ENCODE measurements at regions not wholly inside any gene's neighbourhood (a gene's known extent, or its start where the extent isn't known, plus 50 kb on each side); places are given as distances from the start of the nearest gene placed in this dataset.

- no peak for DNase-seq
Measured at GRCh38 chr6:67292169-67292568, 1342.9 kb upstream of the ADGRB3 start.

DNA sequence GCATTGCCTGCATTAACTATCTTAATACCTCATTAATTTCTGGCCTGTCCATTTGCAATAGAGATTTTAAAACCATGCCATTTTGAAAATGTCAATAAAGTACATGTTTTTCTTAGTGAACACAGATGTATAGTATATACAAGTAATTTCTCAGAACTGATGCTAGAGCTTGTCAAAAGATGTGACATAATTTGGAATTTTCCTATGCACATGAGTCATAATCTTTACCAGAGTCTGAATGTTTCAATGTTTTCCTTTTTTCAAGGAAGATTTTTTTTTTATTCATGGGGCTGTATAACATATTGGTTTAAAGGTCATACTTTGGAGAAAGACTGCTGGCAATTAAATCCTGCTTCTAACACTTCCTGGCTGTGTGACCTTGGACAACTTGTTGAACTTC lies 1347.5 kb upstream of the ADGRB3 start:
- no peak for DNase-seq

GRCh38 chr6:67285770-67286495 lies 1349.1 kb upstream of the ADGRB3 start:
- no peak for DNase-seq

- no peak for DNase-seq
Measured at GRCh38 chr6:67277312-67277711, 1357.8 kb upstream of the ADGRB3 start.

DNA sequence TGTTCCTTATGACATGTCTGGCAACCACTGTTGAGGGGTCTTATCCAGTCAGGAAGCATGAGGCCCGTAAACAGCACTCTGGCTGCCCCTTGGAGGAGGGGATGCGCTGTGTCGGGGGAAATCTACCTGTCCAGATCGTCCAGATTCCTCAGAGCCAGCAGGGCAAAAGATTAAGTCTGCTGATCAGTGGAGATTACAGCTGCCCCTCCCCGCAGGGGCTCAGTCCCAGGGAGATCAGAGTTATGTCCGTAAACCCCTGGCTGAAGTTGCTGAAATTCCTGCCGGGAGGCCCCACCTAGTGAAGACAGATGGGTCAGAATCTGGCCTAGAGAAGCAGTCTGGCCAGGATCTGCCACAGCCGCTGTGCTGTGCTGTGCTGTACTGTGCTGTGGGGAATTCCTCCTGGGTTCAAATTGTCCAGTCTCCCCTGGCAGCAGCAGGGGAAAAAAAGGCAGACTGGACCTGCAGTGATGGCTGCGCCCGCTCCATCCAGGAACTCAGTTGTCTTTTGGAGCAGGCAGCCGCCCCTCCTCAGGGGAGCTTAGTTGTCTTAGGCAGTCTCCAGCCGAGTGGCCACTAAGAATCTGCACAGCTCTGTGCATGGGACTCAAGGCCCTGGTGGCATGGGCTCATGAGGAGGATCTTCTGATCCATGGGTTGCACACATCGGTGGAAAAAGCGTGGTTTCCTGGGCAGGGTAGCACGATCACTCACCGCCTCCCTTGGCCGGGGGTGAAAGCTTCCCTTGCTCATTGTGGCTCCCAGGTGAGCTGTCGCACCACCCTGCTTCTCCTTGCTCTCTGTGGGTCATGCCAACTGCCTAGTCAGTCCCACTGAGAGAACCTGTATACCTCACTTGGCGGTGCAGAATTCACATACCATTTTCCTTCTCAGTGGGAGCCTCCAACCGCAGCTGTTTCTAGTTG lies 1368.8 kb upstream of the ADGRB3 start:
- no peak for DNase-seq

- peak; percentile 4 for DNase-seq
Measured at GRCh38 chr6:67252663-67253062, 1382.4 kb upstream of the ADGRB3 start.

GRCh38 chr6:67248077-67248476 lies 1387.0 kb upstream of the ADGRB3 start:
- DNase-seq: no peak

- no peak for DNase-seq
Measured at GRCh38 chr6:67244037-67244436, 1391.0 kb upstream of the ADGRB3 start.

- no peak for DNase-seq
Measured at GRCh38 chr6:67237277-67237676, 1397.8 kb upstream of the ADGRB3 start.

DNA sequence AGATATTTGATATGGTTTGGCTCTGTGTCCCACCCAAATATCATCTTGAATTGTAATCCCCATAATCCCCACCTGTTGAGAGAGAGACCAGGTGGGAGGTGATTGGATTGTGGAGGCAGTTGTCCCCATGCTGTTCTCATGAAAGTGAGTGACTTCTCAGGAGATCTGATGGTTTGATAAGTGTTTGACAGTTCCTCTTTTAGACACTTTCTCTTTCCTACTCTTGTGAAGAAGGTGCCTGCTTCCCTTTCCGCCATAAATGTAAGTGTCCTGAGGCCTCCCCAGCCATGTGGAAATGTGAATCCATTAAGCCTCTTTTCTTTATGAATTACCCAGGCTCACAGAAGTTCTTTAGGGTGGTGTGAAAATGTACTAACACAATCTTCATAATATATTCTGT lies 1404.0 kb upstream of the ADGRB3 start:
- no peak for DNase-seq

GRCh38 chr6:67224989-67225388 lies 1410.1 kb upstream of the ADGRB3 start:
- no peak for DNase-seq

DNA sequence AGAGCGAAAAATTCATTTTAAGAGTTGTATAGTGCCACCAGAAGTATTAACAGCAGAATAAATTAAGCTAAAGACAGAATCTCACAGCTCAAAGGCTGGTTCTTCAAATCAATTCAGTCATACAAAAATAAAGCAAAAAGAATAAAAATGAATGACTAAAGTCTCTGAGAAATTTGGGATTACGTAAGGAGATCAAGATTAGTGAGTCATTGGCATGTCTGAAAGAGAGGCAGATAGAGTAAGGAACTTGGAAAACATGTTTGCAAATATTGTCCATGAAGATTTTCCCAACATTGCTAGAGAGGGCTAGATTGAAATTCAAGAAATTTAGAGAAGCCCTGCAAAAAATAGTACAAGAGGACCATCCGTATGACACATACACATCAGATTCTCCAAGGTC lies 1413.9 kb upstream of the ADGRB3 start:
- no peak for DNase-seq

GRCh38 chr6:67219346-67219745 lies 1415.7 kb upstream of the ADGRB3 start:
- DNase-seq: no peak

GRCh38 chr6:67212584-67212983 lies 1422.5 kb upstream of the ADGRB3 start:
- DNase-seq: no peak

DNA sequence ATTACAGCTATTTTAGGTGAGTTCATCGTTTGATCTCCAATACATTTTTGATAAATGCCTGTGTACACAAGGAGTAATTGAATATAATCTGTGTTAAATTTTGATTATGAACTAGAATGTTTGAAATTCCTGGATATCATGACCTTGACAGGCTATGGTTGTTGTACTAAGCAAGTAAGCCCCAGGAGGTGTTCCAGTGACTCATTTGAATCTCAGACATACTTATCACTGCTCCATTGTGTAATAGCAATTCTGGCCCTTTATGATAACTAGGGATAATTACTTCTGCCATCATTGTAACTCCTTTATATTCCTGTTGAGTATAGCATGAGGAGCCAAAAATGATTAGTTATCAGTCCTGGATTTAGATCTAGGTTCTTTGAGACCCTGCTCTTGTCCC lies 1424.6 kb upstream of the ADGRB3 start:
- no peak for DNase-seq

DNA sequence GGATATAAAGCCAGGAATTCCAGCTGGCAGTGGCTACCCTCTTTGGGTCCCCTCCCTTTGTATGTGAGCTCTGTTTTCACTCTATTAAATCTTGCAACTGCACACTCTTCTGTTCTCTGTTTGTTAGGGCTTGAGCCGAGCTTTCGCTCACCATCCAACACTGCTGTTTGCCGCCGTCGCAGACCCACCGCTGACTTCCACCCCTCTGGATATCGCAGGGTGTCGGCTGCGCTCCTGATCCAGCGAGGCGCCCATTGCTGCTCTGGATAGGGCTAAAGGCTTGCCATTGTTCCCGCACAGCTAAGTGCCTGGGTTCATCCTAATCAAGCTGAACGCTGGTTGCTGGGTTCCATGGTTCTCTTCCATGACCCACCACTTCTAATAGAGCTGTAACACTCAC lies 1433.5 kb upstream of the ADGRB3 start:
- DNase-seq: no peak

DNA sequence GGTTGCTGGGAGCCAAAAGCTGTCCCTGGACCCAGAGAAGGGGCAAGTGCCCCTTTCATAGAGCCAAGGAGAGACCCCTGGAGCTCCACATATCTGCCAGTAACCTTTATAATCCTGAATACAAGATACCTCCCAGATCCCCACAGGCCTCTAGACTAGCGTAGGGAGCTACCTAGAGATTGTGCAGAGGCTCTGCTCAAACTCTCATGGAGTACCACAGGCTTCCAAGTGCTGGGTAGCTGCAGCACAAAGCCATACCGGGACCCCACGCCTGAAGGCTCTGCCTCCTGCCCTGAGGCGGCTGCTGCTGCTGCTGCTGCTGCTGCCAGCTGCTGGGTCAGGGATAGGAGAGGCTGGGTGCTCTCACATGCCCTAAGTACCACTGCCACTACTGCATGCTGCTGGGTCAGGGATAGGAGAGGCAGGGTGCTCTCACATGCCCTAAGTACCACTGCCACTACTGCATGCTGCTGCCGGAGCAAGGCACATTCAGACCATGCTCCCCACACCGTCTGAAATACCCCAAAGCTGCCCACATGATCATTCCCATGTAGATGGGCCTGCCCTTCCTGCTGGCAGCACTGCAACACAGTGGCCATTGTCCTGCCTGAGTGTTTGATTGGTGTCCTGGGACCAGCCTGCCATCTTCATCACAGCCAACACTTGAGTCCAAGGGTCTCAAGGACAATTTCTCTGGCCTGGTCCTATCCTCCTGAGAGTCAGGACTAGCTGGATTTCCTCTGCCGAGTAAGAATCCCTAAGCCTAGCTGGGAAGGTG lies 1434.3 kb upstream of the ADGRB3 start:
- no peak for DNase-seq

- no peak for DNase-seq
Measured at GRCh38 chr6:67199425-67199824, 1435.7 kb upstream of the ADGRB3 start.

DNA sequence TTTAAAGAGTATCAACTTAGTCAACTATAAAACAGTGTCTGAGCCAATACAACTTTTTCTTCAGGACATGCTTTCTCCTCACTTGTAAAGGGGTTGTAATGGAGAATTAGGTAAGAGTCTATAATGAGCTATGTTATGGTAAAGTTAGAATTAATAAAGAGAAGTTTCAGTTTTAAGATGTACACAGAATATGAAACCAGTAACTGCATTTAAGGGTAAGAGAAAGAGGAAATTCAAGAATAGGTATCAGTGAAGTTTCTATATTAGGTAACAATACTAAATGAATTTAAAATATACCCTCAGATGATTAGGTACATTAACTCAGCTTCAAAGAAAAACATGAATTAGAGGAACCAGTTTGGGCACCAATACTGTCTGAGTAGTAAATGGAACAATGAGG lies 1444.3 kb upstream of the ADGRB3 start:
- no peak for DNase-seq

GRCh38 chr6:67184405-67184804 lies 1450.7 kb upstream of the ADGRB3 start:
- DNase-seq: no peak

- no peak for DNase-seq
Measured at GRCh38 chr6:67175101-67175500, 1460.0 kb upstream of the ADGRB3 start.

DNA sequence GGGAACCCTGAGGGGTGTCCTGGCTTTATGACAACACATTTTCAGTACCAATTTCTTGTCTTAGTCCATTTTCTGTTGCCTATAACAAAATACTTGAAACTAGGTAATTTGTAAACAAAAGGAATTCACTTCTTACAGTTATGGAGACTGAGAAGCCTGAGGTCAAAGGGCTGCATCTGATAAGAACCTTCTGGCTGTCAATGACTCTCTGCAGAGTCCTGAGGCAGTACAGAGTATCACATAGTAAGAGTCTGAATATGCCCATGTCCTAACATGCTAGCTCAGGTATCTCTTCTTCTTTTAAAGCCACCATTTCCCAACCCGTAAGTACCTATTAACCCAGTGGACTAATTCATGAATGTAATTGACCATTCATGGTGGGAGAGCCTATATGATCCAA lies 1458.6 kb upstream of the EYS start:
- DNase-seq: no peak

GRCh38 chr6:67160820-67161219 lies 1453.8 kb upstream of the EYS start:
- no peak for DNase-seq

GRCh38 chr6:67141005-67141404 lies 1434.0 kb upstream of the EYS start:
- DNase-seq: no peak

All from hematopoietic multipotent progenitor cell treated with erythropoietin and hydrocortisone succinate and interleukin-3 and kit ligand, for 6 days (in vitro differentiated cells).